Activated T-helper 1 cell treated with anti-CD3 and anti-CD28 coated beads, Interleukin-12 subunit alpha, Interleukin-12 subunit beta, Interleukin-2, Interleukin-4 antibody, amounts not matched to agents 30 ng/mL and 10 ng/mL and 1 ng/mL, durations not matched to agents 14 hours and 24 hours and 36 hours (primary cell): ENCODE measurements at regions not wholly inside any gene's neighbourhood (a gene's known extent, or its start where the extent isn't known, plus 50 kb on each side); places are given as distances from the start of the nearest gene placed in this dataset.

ENCODE experiments used
- DNase-seq: peaks from one replicate; pipeline ENCODE4 v3.0.0; 2021; ENCODE audit warnings: low spot score
- H3K27ac Mint-ChIP-seq: one replicate; pipeline ENCODE4 v1.8.0; 2021; ENCODE audit warnings: mild to moderate bottlenecking, mixed read lengths
- H3K27me3 Mint-ChIP-seq: one replicate; pipeline ENCODE4 v1.8.0; 2022; ENCODE audit warnings: mild to moderate bottlenecking, moderate library complexity, mixed read lengths; ENCODE audit not compliant: insufficient read depth
- H3K36me3 Mint-ChIP-seq: one replicate; pipeline ENCODE4 v1.8.0; 2021; ENCODE audit warnings: low read depth, mixed read lengths
- H3K4me1 Mint-ChIP-seq: one replicate; pipeline ENCODE4 v1.8.0; 2021; ENCODE audit warnings: low read depth, mixed read lengths
- H3K4me3 Mint-ChIP-seq: one replicate; pipeline ENCODE4 v1.8.0; 2021; ENCODE audit warnings: mild to moderate bottlenecking, moderate library complexity, mixed read lengths
- H3K9me3 Mint-ChIP-seq: one replicate; pipeline ENCODE4 v1.8.0; 2021; ENCODE audit warnings: mixed read lengths
- intact Hi-C: fragments of 100-400 bp; cut with micrococcal nuclease; formaldehyde crosslinking; loops from one replicate; pipeline ENCODE4 v1.15.1; 2024

- DNase-seq: no peak
- intact Hi-C loops: no loop called here
- H3K4me3 Mint-ChIP-seq: no peak overlapping the region
- H3K4me1 Mint-ChIP-seq: no peaks in the 10 kb centered on the region
- no peak overlapping the region for H3K27ac Mint-ChIP-seq
- no peaks in the 10 kb centered on the region for H3K27me3 Mint-ChIP-seq
- H3K36me3 Mint-ChIP-seq: no peaks in the 10 kb centered on the region
- H3K9me3 Mint-ChIP-seq: peaks cover 4% of the 10 kb centered on the region
Measured at GRCh38 chr22:48391820-48392219, 1435.9 kb downstream of the BRD1 start.

DNA sequence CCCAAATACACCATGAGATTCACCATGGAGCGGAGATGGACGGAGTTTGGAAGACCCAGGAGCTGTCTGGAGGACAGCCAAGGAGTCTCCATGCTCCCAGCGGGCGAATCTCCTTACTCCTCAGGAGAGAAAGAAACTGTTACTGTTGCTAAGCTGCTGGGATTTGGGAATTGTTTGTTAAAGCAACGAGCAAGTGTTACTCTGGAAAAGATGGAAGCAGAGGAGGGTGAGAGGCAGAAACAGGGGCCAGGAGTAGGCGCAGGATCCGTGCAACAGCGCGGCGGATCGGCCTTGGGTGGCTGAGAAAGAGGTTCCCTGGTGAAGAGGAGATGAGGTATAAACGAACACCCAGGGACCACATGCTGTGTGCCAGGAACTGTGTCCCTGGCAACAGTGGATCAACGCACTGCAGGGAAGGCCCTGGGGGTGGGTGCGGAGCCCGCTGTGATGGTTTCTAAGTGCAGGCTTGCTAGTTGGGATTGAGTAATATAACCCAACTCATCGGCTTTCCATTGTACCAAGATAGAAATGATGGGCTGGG, 1436.4 kb downstream of the BRD1 start:
- no peaks in the 10 kb centered on the region for H3K27me3 Mint-ChIP-seq
- H3K9me3 Mint-ChIP-seq: peaks cover 6% of the 10 kb centered on the region
- no peak overlapping the region for H3K27ac Mint-ChIP-seq
- no peak for DNase-seq
- intact Hi-C loops: no loop called here
- no peaks in the 10 kb centered on the region for H3K4me1 Mint-ChIP-seq
- H3K4me3 Mint-ChIP-seq: no peak overlapping the region
- no peaks in the 10 kb centered on the region for H3K36me3 Mint-ChIP-seq

- no peaks in the 10 kb centered on the region for H3K27me3 Mint-ChIP-seq
- H3K36me3 Mint-ChIP-seq: no peaks in the 10 kb centered on the region
- H3K4me3 Mint-ChIP-seq: no peak overlapping the region
- no peak overlapping the region for H3K27ac Mint-ChIP-seq
- no peaks in the 10 kb centered on the region for H3K4me1 Mint-ChIP-seq
- no peak for DNase-seq
- H3K9me3 Mint-ChIP-seq: peaks cover 10% of the 10 kb centered on the region
- intact Hi-C loops: no loop called here
Measured at GRCh38 chr22:48389916-48390315, 1437.8 kb downstream of the BRD1 start.

DNA sequence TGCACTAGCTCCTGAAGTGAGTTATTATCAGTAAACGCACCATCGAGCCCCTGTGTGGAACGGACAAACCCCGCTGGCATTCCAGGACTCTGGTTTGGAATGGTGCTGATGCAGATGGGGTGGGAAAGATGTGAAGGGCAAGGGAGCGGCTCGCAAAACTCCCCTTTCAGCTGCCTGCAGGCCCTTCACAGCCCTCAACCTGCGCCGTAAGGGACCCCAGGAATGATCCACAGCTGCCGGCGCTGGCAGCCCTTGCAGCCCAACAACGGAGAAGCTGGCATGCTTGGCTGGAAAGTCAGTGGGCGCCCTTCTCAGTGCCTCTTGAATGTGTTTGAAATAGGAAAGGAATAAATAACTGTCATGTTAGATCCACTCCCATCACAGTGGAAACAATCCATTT, 1445.5 kb downstream of the BRD1 start:
- H3K27ac Mint-ChIP-seq: no peak overlapping the region
- peaks cover 10% of the 10 kb centered on the region for H3K9me3 Mint-ChIP-seq
- no peak for DNase-seq
- H3K4me1 Mint-ChIP-seq: no peaks in the 10 kb centered on the region
- no peaks in the 10 kb centered on the region for H3K36me3 Mint-ChIP-seq
- intact Hi-C loops: no loop called here
- no peaks in the 10 kb centered on the region for H3K27me3 Mint-ChIP-seq
- no peak overlapping the region for H3K4me3 Mint-ChIP-seq

- Mint-ChIP-seq H3K27ac (no peak overlapping the region), H3K4me3 (no peak overlapping the region), H3K4me1 (no peaks in the 10 kb centered on the region), H3K36me3 (no peaks in the 10 kb centered on the region), H3K27me3 (peaks cover 3% of the 10 kb centered on the region), H3K9me3 (no peaks in the 10 kb centered on the region)
- intact Hi-C loops: no loop called here
- no peak for DNase-seq
Measured at GRCh38 chr22:48380016-48380665, 1447.5 kb downstream of the BRD1 start.

- intact Hi-C loops: no loop called here
- no peak overlapping the region for H3K27ac Mint-ChIP-seq
- DNase-seq: no peak
- H3K36me3 Mint-ChIP-seq: no peaks in the 10 kb centered on the region
- peaks cover 3% of the 10 kb centered on the region for H3K27me3 Mint-ChIP-seq
- no peaks in the 10 kb centered on the region for H3K9me3 Mint-ChIP-seq
- no peak overlapping the region for H3K4me3 Mint-ChIP-seq
- H3K4me1 Mint-ChIP-seq: no peaks in the 10 kb centered on the region
Measured at GRCh38 chr22:48379371-48379770, 1448.3 kb downstream of the BRD1 start.

GRCh38 chr22:48378673-48379072, 1449.0 kb downstream of the BRD1 start:
- Mint-ChIP-seq H3K36me3 (no peaks in the 10 kb centered on the region), H3K4me3 (no peak overlapping the region), H3K27ac (no peak overlapping the region), H3K4me1 (no peaks in the 10 kb centered on the region), H3K9me3 (no peaks in the 10 kb centered on the region), H3K27me3 (peaks cover 3% of the 10 kb centered on the region)
- DNase-seq: no peak
- intact Hi-C loops: no loop called here

DNA sequence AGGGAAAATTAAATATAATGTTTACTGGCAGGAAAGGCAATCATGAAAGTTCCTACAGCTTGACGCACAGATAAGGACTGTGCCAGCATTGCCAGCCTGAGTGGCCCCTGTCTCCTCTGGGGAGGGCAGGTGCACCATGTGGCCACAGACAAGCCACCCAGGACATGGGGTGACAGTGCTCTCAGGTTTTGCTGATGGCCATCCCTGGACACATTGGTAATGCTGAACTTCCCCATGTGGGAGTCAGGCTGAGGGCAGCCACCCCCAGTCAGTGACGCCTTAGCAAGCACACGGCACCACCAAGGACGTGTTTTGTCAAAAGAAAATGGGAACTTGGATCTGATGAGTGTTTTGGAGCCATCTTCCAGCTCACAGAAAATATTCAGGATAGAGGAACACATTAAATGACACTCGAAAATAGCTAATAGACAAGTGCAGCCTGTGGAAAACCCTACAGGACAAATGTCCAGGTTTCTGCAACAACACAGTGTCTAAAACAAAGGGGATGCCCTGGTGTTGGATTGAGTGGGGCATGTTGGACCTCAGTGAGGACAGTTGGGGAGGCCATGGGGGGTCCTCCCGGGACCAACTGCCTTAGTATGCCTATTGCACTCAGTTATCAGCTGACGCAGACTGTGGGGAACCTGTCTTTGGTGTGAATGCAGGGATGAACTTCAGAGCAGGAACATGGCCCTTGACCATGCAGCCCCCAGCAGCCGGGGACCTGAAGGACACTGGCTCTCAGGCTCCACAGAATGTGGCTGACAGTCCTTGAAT, 1450.5 kb downstream of the BRD1 start:
- intact Hi-C loops: no loop called here
- no peak for DNase-seq
- Mint-ChIP-seq H3K4me3 (no peak overlapping the region), H3K27ac (no peak overlapping the region), H3K9me3 (no peaks in the 10 kb centered on the region), H3K4me1 (no peaks in the 10 kb centered on the region), H3K27me3 (peaks cover 3% of the 10 kb centered on the region), H3K36me3 (no peaks in the 10 kb centered on the region)

- no peak for DNase-seq
- intact Hi-C loops: no loop called here
- Mint-ChIP-seq H3K4me3 (no peak overlapping the region), H3K36me3 (no peaks in the 10 kb centered on the region), H3K9me3 (no peaks in the 10 kb centered on the region), H3K27ac (no peak overlapping the region), H3K4me1 (no peaks in the 10 kb centered on the region), H3K27me3 (peaks cover 3% of the 10 kb centered on the region)
Measured at GRCh38 chr22:48376428-48376827, 1451.2 kb downstream of the BRD1 start.

DNA sequence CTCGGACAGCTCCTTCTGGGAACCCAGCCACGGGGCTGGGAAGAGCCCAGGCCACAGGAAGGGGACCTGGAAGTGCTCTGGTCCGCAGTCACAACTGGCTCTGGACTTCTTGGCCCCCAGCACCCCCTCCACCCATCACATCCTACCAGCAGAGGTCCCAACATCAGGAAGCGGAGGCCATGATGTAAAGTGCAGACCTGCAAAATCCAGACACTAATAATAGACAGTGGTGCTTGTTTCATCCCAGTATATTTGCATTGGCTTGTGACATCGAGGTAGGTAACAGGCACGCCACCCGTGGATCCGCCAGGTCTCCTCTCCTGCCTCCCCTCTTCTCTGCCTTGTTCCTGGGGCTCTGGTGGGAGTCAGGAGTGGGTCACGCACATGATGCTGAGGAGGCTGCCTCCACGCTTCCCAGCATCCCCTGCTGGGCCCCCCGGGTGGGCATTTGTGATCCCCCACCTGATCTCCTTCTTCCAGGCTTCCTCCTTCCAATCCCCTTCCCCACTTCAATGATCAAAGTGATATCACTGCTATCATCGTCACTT, 1454.0 kb downstream of the BRD1 start:
- H3K4me1 Mint-ChIP-seq: no peaks in the 10 kb centered on the region
- DNase-seq: no peak
- H3K27me3 Mint-ChIP-seq: peaks cover 3% of the 10 kb centered on the region
- intact Hi-C loops: no loop called here
- H3K27ac Mint-ChIP-seq: no peak overlapping the region
- H3K36me3 Mint-ChIP-seq: no peaks in the 10 kb centered on the region
- H3K9me3 Mint-ChIP-seq: no peaks in the 10 kb centered on the region
- no peak overlapping the region for H3K4me3 Mint-ChIP-seq

- no peak for DNase-seq
- Mint-ChIP-seq H3K27ac (no peak overlapping the region), H3K4me1 (no peaks in the 10 kb centered on the region), H3K36me3 (no peaks in the 10 kb centered on the region), H3K27me3 (peaks cover 3% of the 10 kb centered on the region), H3K4me3 (no peak overlapping the region), H3K9me3 (no peaks in the 10 kb centered on the region)
- intact Hi-C loops: no loop called here
Measured at GRCh38 chr22:48372390-48372789, 1455.3 kb downstream of the BRD1 start.

DNA sequence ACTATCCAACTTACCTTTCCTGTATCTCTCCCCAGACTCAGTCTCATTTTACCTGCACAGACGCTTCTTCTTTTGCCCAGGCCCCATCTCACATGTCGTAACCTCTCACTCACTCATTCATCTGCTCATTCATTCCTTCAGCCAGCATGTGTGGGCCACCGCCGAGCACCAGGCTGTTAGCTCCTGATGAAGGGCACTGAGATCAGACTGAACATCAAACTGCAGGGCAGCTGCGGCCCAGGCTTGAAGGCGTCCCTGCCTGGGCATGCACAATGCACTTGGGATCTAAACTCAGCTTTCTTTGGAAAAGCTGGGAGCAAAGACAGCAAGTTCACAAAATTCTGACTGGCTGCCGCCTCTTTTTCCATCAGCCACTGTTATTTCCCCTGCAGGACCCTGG, 1456.3 kb downstream of the BRD1 start:
- H3K36me3 Mint-ChIP-seq: no peaks in the 10 kb centered on the region
- no peaks in the 10 kb centered on the region for H3K4me1 Mint-ChIP-seq
- no peak overlapping the region for H3K27ac Mint-ChIP-seq
- no peaks in the 10 kb centered on the region for H3K9me3 Mint-ChIP-seq
- intact Hi-C loops: no loop called here
- H3K4me3 Mint-ChIP-seq: no peak overlapping the region
- H3K27me3 Mint-ChIP-seq: peaks cover 3% of the 10 kb centered on the region
- no peak for DNase-seq

DNA sequence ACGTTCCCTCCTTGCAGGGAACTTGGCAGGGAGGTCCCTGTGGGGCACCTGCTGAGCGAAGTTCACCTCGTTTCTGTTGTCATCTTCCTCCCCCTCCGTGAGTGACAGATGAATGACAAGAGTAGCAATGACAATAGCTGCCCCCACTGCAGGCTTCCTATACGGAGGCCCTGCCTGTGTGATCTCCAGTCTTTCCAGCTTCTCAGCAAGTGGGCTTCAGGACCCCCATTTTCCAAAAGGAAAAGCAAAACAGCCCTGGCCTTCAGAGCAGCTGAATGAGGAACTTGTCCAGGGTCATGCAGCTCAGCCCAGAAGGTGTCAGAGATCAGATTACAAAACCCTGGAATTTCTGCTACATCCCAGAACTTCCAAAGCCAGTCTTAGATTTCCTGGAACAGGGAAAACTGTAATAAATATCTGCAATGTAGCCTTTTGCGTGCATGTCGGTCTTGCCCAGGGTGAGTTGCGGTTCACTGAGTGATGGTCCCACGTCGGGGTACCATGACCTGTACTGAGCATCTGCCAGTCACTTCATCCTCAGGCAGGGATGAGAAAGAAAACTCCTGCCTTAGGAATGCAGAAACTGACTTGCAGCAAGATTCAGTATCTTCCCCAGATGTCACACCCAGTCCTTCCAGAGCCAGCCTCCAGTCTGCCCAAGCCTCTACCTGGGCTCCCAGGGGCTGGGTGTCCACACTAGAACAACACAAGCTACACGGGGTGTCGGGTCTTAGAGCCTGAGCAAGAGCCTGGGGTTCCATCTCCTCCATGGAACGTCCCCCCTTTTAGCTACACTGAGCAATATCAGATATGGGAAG, 1457.0 kb downstream of the BRD1 start:
- Mint-ChIP-seq H3K9me3 (no peaks in the 10 kb centered on the region), H3K4me1 (no peaks in the 10 kb centered on the region), H3K36me3 (no peaks in the 10 kb centered on the region), H3K4me3 (no peak overlapping the region), H3K27ac (no peak overlapping the region), H3K27me3 (no peaks in the 10 kb centered on the region)
- no peak for DNase-seq
- intact Hi-C loops: no loop called here
